Fibroblast of mammary gland (primary cell): ENCODE measurements at regions not wholly inside any gene's neighbourhood (a gene's known extent, or its start where the extent isn't known, plus 50 kb on each side); places are given as distances from the start of the nearest gene placed in this dataset.
"Not testable (repeated sequence)": the region's sequence is repeated elsewhere in the genome, so short reads cannot be mapped to it uniquely, and the experiment has no call there.

ENCODE experiments used
- DNase-seq: peaks from one replicate; pipeline ENCODE4 v3.0.0-alpha.2; 2010; ENCODE audit warnings: low read depth
- H3K4me3 ChIP-seq: 2 replicates; pipeline ENCODE4 v1.5.1; 2011; ENCODE audit warnings: low read depth, mild to moderate bottlenecking, low read length, moderate library complexity; ENCODE audit not compliant: control insufficient read depth
- CTCF ChIP-seq: conservative IDR thresholded peaks from 2 replicates; pipeline ENCODE4 v1.5.1; 2011; ENCODE audit warnings: low read depth, low read length, inconsistent platforms; ENCODE audit not compliant: control insufficient read depth, insufficient read depth

- not testable (repeated sequence) for DNase-seq, H3K4me3 ChIP-seq
Observed at GRCh38 chr21:5117666-5118295, 5403.6 kb upstream of the TPTE start.

GRCh38 chr21:5118296-5118679 lies 5403.1 kb upstream of the TPTE start:
- DNase-seq, H3K4me3 ChIP-seq: not testable (repeated sequence)

DNA sequence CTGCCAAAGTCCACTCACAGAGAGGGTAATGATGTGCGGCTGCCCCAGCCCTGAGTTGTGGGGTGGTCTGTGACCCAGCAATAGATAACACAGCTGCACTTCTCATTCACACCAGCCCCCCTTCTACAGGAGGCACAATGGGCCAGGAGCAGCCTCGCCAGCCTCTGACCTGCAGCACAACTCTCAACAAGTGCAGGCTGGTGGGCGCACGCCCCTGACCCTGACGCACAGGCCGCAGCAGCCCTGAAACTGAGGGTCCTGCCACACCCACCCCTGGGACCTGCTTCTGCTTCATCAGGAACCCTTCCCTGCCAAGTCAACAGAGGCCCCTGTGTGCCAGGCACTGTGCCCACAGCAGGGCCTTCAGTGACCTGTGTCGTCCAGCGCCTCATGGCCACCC lies 5402.2 kb upstream of the TPTE start:
- not testable (repeated sequence) for DNase-seq, H3K4me3 ChIP-seq

- not testable (repeated sequence) for H3K4me3 ChIP-seq
- peak; percentile 11 for DNase-seq
Observed at GRCh38 chr21:5121399-5121798, 5400.0 kb upstream of the TPTE start.

DNA sequence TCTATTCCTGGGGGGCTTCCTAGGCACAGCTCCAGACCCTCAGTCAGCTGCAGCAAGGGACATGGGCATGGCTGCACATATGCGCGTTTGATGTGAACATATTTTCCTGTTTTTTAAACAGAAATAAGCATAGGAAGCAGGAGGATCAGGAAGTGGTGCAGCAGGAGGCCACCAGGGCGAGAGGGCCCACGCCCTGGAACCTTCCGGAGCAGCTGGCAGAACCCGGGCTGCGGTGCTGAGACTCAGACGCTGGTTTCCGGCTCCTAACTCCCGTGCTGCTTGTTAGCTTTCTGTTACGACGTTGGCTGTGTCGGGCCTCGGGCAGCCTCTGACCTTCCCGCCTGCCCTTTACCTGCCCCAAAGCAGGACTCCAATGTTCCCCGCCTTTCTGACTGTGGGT lies 5399.5 kb upstream of the TPTE start:
- not testable (repeated sequence) for H3K4me3 ChIP-seq

DNA sequence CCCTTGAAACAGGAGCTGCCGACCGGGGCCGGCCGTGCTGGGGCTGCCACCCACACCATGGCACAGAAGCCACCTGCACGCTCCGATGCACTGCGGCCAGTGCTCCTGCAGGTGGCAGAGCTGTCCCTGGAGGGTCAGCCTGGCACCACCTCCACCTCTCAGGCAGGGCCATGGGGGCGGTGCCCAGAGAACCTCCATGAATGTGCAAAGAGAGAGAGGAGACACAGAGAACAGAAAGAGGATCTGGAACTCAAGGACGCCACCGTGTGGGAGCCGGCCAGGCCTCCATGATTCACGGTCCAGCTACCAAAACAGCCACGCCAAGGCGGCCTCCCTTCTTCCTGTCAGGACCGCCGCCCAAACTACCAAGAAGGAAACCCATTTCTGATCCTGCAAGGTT lies 5397.7 kb upstream of the TPTE start:
- peak; percentile 13 for TF ChIP-seq CTCF
- not testable (repeated sequence) for H3K4me3 ChIP-seq, DNase-seq

More for the DNA sequence above, 5399.5 kb upstream of the TPTE start:
- not testable (repeated sequence) for DNase-seq

- peak overlapping the region; percentile 20 for H3K4me3 ChIP-seq
- peak; percentile 74 for DNase-seq
Observed at GRCh38 chr21:5128261-5128660, 5393.1 kb upstream of the TPTE start.

GRCh38 chr21:5133824-5134223 lies 5387.6 kb upstream of the TPTE start:
- not testable (repeated sequence) for DNase-seq, H3K4me3 ChIP-seq

GRCh38 chr21:5136406-5136805 lies 5385.0 kb upstream of the TPTE start:
- H3K4me3 ChIP-seq, DNase-seq: not testable (repeated sequence)

- not testable (repeated sequence) for DNase-seq
Observed at GRCh38 chr21:5137006-5137405, 5384.4 kb upstream of the TPTE start.

DNA sequence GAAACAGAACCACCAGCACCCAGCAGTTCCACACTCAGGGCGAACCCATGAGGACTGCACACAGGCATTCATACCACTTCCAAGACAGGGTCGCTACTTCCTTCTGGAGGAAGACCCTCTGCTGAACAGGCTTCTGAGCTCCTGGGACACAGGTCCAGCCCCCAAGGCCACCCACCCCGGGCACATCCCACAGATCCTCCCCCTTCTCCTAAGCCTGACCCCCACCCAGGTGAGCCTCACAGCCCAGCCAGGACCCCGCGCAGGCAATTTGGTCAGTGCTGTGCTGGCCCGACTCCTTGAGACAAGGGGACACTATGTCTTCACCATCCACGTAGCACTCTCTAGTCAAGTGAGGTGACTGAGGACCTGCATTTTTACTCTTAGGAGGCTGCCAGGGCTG lies 5382.7 kb upstream of the TPTE start:
- H3K4me3 ChIP-seq, DNase-seq: not testable (repeated sequence)

More at GRCh38 chr21:5137006-5137405, 5384.4 kb upstream of the TPTE start:
- not testable (repeated sequence) for H3K4me3 ChIP-seq

DNA sequence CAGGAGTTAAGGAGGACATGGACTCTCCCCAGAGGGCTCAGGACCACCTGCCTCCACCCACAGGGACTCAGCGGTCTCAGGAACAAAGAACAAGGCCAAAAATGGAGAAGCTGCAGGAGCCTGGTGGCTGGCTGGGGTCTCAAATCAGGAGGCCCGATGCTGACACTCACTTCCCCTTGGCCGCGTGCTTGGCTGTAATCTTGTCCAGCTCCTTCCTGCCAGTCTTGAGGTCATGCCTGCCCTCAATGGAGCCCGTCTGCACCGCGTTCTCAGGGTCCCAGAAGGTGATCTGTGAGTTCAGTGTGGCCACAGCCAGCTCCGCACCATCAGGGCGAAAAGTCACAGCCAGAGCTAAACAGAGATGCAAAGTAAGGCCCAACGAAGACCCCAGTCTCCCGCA lies 5381.9 kb upstream of the TPTE start:
- not testable (repeated sequence) for DNase-seq, H3K4me3 ChIP-seq

- H3K4me3 ChIP-seq, DNase-seq: not testable (repeated sequence)
Observed at GRCh38 chr21:5143011-5143410, 5378.4 kb upstream of the TPTE start.

DNA sequence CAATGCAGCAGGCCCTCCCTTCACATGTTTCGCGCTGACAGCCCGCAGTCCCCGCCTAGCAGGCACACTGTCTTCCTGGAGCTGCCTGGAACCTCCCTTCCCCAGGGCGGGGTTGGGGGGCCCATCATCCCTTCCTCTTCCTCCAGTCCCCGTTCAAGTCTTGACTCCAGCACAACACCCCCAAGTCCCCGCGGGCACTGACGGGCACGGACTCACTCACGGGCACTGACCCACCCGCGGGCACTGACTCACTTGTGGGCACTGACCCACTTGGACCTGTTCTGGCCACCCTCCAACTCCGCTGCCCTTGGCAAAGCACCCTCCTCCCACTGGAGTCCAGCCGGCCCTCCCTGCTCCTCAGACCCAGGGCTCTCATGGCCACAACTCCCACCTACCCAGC lies 5376.7 kb upstream of the TPTE start:
- not testable (repeated sequence) for DNase-seq, H3K4me3 ChIP-seq

- DNase-seq = not testable (repeated sequence)
Observed at GRCh38 chr21:5147685-5148084, 5373.7 kb upstream of the TPTE start.

DNA sequence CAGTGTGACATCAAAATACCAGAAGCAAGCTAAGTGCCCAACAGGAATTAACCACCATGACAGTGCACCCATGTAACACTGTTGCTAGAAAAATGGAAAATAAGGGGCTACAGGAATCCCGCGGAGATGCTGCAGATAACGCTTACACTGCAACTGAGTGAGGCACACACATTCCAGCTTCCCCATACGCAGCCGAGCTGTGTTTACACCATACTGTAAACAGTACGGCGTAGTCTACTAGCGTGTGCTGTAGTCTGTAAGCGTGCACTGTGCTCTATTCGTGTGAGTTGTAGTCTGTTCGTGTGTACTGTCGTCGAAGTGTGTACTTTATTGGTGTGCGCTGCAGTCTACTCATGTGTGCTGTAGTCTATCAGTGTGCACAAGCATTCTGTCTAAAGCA lies 5372.2 kb upstream of the TPTE start:
- DNase-seq, H3K4me3 ChIP-seq: not testable (repeated sequence)

More at GRCh38 chr21:5147685-5148084, 5373.7 kb upstream of the TPTE start:
- not testable (repeated sequence) for H3K4me3 ChIP-seq

DNA sequence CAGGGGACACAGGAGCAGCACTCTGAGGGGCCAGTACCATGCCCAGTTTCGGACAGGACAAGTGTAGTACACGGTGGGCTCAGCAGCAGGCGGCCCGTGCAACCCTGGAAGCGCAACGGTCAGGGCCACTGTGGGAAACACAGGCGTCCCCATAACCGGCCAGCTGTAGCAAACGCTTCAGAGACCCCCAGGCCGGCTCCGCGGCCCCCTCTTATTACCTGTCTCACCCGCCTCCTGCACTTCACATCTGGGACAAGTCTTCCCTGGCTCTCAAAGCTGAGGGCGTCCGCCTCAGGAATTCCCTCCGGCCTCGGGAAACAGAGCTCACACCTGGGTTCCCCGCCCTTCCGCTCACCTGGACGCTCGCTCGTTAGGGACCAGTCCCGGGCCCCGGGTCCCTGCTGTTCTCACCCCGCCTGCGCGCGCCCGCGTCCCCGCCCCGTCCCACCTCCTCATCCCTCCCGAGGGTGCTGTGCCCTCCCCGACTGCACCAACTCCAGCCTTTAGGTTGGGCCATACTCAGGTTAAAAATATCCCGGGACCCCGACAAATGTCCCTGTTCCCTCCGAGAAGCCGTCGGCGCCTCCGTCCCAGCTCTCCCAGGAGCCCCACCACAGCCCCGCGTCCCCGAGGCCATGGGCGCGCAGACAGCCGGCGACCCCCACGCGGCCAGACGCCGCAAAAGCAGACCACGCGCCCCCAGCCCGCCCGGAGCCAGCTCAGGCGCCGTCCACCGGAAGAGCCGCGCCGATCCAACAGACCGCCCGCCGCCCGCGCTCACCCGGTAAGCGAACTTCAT lies 5367.3 kb upstream of the TPTE start:
- not testable (repeated sequence) for DNase-seq, H3K4me3 ChIP-seq

GRCh38 chr21:5154641-5154982 lies 5366.8 kb upstream of the TPTE start:
- H3K4me3 ChIP-seq = not testable (repeated sequence)
- DNase-seq = peak; percentile 75
